Amniotic stem cell (primary cell): ENCODE measurements at regions not wholly inside any gene's neighbourhood (a gene's known extent, or its start where the extent isn't known, plus 50 kb on each side); places are given as distances from the start of the nearest gene placed in this dataset.
"Not testable (repeated sequence)": the region's sequence is repeated elsewhere in the genome, so short reads cannot be mapped to it uniquely, and the experiment has no call there.

Experiments
- DNase-seq: peaks from one replicate; lab custom pipeline; 2025; lab: John Stamatoyannopoulos, UW

DNA sequence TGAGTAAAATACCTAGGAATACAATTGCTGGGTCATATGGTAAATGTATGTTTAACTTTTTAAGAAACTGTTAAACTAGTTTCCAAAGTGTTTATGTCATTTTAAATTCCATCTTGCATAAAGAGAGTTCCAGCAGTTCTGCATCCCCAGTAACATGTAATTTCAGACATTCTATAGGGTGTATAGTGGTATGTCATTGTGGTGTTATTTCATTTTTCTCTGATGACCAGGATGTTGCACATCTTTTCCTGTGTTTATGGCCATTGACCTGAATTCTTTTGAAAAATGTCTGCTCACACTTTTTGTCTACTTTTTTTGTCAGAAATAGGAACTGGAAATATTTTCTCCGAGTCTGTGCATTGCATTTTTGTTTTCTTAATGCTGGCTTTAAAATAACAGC lies 128.9 kb downstream of the TMEM200A start:
- DNase-seq = peak; percentile 1

GRCh38 chr6:130500693-130501092 lies 134.9 kb downstream of the TMEM200A start:
- peak; percentile 63 for DNase-seq

GRCh38 chr6:130503146-130503545 lies 137.3 kb downstream of the TMEM200A start:
- DNase-seq = no peak

GRCh38 chr6:130505808-130506598 lies 140.2 kb downstream of the TMEM200A start:
- DNase-seq = no peak

GRCh38 chr6:130507005-130507665 lies 141.3 kb downstream of the TMEM200A start:
- not testable (repeated sequence) for DNase-seq

GRCh38 chr6:130507666-130508028 lies 141.8 kb downstream of the TMEM200A start:
- DNase-seq = no peak

- no peak for DNase-seq
Observed at GRCh38 chr6:130513770-130514169, 148.0 kb downstream of the TMEM200A start.

DNA sequence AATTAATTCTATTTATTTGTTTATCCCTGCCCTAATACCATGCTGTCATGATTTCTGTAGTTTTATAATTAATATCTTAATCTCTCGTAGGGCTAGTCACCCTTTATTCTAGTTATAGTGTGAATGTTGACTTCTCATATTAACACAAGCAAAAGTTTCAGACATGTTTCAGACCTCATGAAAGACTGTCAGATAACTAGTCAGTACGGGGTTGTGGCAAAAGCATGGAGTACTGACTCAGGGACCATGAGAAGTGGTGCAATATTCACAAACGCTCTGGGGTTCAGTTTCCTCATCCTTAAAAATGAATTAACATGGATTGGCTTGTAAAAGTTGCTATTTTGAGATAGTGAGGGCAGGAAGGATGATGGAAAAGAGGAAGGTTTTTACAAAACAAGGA lies 148.9 kb downstream of the TMEM200A start:
- DNase-seq = no peak

GRCh38 chr6:130515306-130515705 lies 149.5 kb downstream of the TMEM200A start:
- no peak for DNase-seq

DNA sequence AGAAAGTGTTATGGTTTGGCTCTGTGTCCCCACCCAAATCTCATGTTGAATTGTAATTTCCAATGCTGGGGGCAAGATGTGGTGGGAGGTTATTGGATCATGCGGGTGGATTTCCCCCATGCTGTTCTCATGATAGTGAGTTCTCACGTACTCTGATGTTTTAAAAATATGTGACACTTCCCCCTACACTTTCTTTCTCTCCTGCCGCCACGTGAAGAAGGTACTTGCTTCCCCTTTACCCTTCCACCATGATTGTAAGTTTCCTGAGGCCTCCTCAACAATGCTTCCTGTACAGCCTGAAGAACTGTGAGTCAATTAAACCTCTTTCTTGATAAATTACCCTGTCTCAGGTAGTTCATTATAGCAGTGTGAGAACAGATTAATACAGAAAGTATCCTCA lies 150.8 kb downstream of the TMEM200A start:
- no peak for DNase-seq

GRCh38 chr6:130517444-130517931 lies 151.7 kb downstream of the TMEM200A start:
- DNase-seq = no peak

DNA sequence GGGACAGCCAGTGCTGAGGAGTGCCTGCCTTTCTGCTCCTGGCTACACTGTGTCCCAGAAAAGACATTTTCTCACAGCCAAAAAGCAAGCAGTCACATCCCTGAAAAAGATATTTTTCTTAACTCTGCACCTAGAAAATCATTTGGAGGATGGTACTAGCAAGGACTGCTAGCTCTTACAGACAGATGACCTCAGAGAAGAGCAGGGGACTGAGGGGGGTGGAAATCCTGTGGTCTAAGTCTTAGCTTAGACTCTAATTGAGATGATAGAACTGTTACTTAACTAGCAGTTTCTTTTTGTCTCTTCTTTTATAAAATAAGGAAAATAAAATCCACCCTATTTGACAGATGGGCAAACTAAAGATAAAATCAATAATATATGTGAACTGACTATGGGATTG lies 152.8 kb downstream of the TMEM200A start:
- no peak for DNase-seq

GRCh38 chr6:130520221-130520620 lies 154.4 kb downstream of the TMEM200A start:
- no peak for DNase-seq

DNA sequence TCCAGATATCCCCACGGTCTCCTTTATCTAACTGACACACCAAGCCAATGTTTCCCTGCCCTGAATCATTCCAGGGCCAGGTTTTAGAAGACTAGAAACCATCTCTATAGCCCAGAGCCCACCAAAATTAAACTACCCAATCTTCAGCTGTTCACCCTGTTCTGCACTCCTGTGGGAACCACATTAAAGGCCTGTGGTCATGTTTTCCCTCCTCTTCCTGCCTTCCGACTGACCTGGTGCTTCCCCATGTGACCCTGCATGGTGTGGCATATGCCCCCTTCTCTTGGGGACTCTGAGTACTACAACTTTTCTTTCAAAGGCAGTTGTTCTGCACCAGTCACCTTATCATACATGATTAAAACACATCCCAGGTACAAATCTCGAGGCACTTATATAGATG lies 155.0 kb downstream of the TMEM200A start:
- DNase-seq = no peak

- DNase-seq = no peak
Observed at GRCh38 chr6:130524552-130524951, 158.7 kb downstream of the TMEM200A start.

GRCh38 chr6:130525408-130525807 lies 159.6 kb downstream of the TMEM200A start:
- DNase-seq = no peak

GRCh38 chr6:130526466-130526865 lies 160.6 kb downstream of the TMEM200A start:
- no peak for DNase-seq

DNA sequence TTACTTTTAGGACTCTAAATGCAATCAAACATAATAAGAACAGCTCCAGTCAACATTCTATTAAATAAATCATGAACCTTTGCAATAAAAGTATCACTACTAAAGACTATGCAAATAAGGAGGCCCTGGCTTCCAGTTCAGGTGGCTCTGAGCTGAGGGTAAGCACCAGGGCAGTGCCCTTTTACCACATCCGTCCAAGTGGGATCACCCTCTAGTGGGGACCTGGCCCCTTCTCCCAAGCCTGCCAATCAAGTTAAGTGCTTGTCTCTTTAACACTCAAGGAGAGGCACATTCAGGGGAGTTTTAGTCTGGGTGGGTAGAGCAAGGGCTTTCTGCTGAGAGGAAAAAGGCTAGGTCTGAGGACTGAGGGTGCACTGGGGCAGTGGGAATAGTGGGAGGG lies 161.4 kb downstream of the TMEM200A start:
- DNase-seq = no peak

DNA sequence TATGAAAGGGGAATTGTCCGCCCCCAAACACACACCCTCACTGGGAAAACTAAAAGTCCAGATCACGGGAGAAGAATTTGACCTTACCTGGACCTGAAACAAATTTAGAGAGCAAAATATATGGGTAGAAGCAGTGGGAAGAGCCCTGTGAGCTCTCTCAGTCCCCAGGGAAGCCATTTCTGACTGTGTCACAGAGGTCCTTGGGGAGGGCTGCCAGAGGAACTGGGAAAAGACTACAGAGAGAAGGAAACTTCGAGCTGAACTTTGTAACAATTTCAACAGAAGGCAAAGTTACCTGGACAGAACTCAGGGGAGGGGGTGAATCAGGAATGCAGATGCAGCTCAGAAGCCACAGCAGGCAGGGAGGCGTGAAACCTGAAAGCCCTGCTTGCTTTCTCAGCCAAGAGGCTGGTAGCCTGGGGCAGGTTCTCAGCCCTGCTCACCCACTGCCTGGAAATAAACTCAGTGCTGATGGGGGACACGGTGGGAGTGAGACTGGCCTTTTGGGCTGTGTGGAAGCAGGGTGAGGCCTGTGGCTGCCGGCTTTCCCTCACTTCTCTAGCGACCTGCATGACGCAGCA lies 163.8 kb downstream of the TMEM200A start:
- no peak for DNase-seq

GRCh38 chr6:130534627-130535026 lies 168.8 kb downstream of the TMEM200A start:
- DNase-seq = no peak

- DNase-seq = no peak
Observed at GRCh38 chr6:130535242-130535641, 169.4 kb downstream of the TMEM200A start.

- DNase-seq = no peak
Observed at GRCh38 chr6:130537447-130537846, 171.6 kb downstream of the TMEM200A start.

GRCh38 chr6:130547723-130548122 lies 181.9 kb downstream of the TMEM200A start:
- no peak for DNase-seq
